GM23338 (cell line): ENCODE measurements at regions not wholly inside any gene's neighbourhood (a gene's known extent, or its start where the extent isn't known, plus 50 kb on each side); places are given as distances from the start of the nearest gene placed in this dataset.

Source experiments
- ATAC-seq: fragments of 200-7000 bp; cut with Tn5 transposase; 3 replicates; pipeline ENCODE4 v1.9.1; 2020
- DNase-seq: peaks from one replicate; pipeline ENCODE4 v3.0.0-alpha.2; 2015; ENCODE audit warnings: low spot score
- H2AFZ ChIP-seq: fragments of 200-600 bp; sonication (generic); 2 replicates; pipeline ENCODE4 v1.8.0; 2016; ENCODE audit warnings: antibody characterized with exemption, mild to moderate bottlenecking, moderate library complexity
- H3F3A ChIP-seq: fragments of 200-600 bp; sonication (generic); replicated peaks from 2 replicates; pipeline ENCODE4 v1.8.0; 2017; ENCODE audit warnings: antibody characterized with exemption, mixed run types, low read depth
- H3K27ac ChIP-seq: fragments of 200-600 bp; sonication (generic); 2 replicates; pipeline ENCODE4 v1.6.1; 2016; ENCODE audit warnings: low read depth
- H3K27me3 ChIP-seq: fragments of 200-600 bp; sonication (generic); 2 replicates; pipeline ENCODE4 v1.8.0; 2016; ENCODE audit warnings: mild to moderate bottlenecking, mixed run types, moderate library complexity; ENCODE audit not compliant: insufficient read depth
- H3K36me3 ChIP-seq: fragments of 200-600 bp; sonication (generic); 2 replicates; pipeline ENCODE4 v1.8.0; 2016; ENCODE audit warnings: mild to moderate bottlenecking; ENCODE audit not compliant: insufficient read depth
- H3K4me1 ChIP-seq: fragments of 200-600 bp; sonication (generic); 2 replicates; pipeline ENCODE4 v1.8.0; 2016; ENCODE audit warnings: mild to moderate bottlenecking, moderate library complexity; ENCODE audit not compliant: insufficient read depth
- H3K4me2 ChIP-seq: fragments of 200-600 bp; sonication (generic); 2 replicates; pipeline ENCODE4 v1.7.1; 2017; ENCODE audit warnings: mixed run types
- H3K4me3 ChIP-seq: fragments of 200-600 bp; sonication (generic); 2 replicates; pipeline ENCODE4 v1.6.1; 2016; ENCODE audit warnings: mixed run types
- H3K79me2 ChIP-seq: fragments of 200-600 bp; sonication (generic); replicated peaks from 2 replicates; pipeline ENCODE4 v1.8.0; 2017; ENCODE audit warnings: mild to moderate bottlenecking; ENCODE audit not compliant: insufficient read depth
- H3K9me2 ChIP-seq: fragments of 200-600 bp; sonication (generic); 2 replicates; pipeline ENCODE4 v1.8.0; 2017; ENCODE audit not compliant: insufficient read depth
- H4K20me1 ChIP-seq: fragments of 200-600 bp; sonication (generic); replicated peaks from 2 replicates; pipeline ENCODE4 v1.8.0; 2017; ENCODE audit warnings: mild to moderate bottlenecking; ENCODE audit not compliant: insufficient read depth
- H3K27ac Mint-ChIP-seq: 2 replicates; pipeline ENCODE4 v1.8.0; 2020; ENCODE audit warnings: inconsistent platforms, mild to moderate bottlenecking, moderate library complexity, mixed read lengths
- H3K27me3 Mint-ChIP-seq: 3 replicates; pipeline ENCODE4 v1.8.0; 2022; ENCODE audit warnings: low read depth, mild to moderate bottlenecking, moderate library complexity, mixed read lengths, inconsistent platforms; ENCODE audit not compliant: insufficient read depth, poor library complexity
- H3K36me3 Mint-ChIP-seq: 3 replicates; pipeline ENCODE4 v1.8.0; 2021; ENCODE audit warnings: low read depth, mild to moderate bottlenecking, inconsistent platforms, moderate library complexity, mixed read lengths
- H3K4me1 Mint-ChIP-seq: 3 replicates; pipeline ENCODE4 v1.8.0; 2020; ENCODE audit warnings: mild to moderate bottlenecking, inconsistent platforms, mixed read lengths
- H3K4me3 Mint-ChIP-seq: 3 replicates; pipeline ENCODE4 v1.8.0; 2021; ENCODE audit warnings: moderate library complexity, mild to moderate bottlenecking, inconsistent platforms, mixed read lengths
- H3K9me3 Mint-ChIP-seq: 3 replicates; pipeline ENCODE4 v1.8.0; 2020; ENCODE audit warnings: moderate library complexity, mild to moderate bottlenecking, inconsistent platforms, mixed read lengths
- CREB1 ChIP-seq: fragments of 250-450 bp; sonication (Bioruptor Pico); IDR thresholded peaks from 2 replicates; pipeline ENCODE4 v1.5.0; 2020; ENCODE audit warnings: low read depth, mild to moderate bottlenecking, moderate library complexity
- EZH2 ChIP-seq: fragments of 200-600 bp; sonication (generic); IDR thresholded peaks from one replicate; pipeline ENCODE4 v1.8.0; 2017; ENCODE audit warnings: antibody characterized with exemption, mild to moderate bottlenecking, low read depth; ENCODE audit not compliant: unreplicated experiment
- EZH2phosphoT487 ChIP-seq: fragments of 200-600 bp; sonication (generic); IDR thresholded peaks from one replicate; pipeline ENCODE4 v1.8.1; 2018; ENCODE audit warnings: antibody characterized with exemption; ENCODE audit not compliant: unreplicated experiment
- JUNB ChIP-seq: IDR thresholded peaks from one replicate; pipeline ENCODE4 v1.6.1; 2016; ENCODE audit warnings: antibody characterized with exemption; ENCODE audit not compliant: unreplicated experiment
- NANOG ChIP-seq: IDR thresholded peaks from 2 replicates; pipeline ENCODE4 v1.6.1; 2016; ENCODE audit warnings: antibody characterized with exemption, borderline replicate concordance
- POLR2AphosphoS5 ChIP-seq: IDR thresholded peaks from 2 replicates; pipeline ENCODE4 v1.6.1; 2016; ENCODE audit warnings: antibody characterized with exemption, low read depth
- STAT1 ChIP-seq: IDR thresholded peaks from one replicate; pipeline ENCODE4 v1.6.1; 2016; ENCODE audit warnings: antibody characterized with exemption; ENCODE audit not compliant: unreplicated experiment
- ZNF114 ChIP-seq: fragments of 250-450 bp; sonication (Bioruptor Pico); IDR thresholded peaks from 2 replicates; pipeline ENCODE4 v1.5.0; 2020; ENCODE audit warnings: mild to moderate bottlenecking, moderate library complexity
- ZNF331 ChIP-seq: fragments of 250-450 bp; sonication (Bioruptor Pico); IDR thresholded peaks from 2 replicates; pipeline ENCODE4 v1.5.0; 2020; ENCODE audit warnings: low read depth, mild to moderate bottlenecking, moderate library complexity
- TF ChIP-seq, protein P1 (sequence below), 2 experiments: fragments of 200-600 bp in 1 of 2; sonication (generic) in 1 of 2; conservative IDR thresholded peaks; 2 replicates each; pipeline versions ENCODE4 v1.5.1 to v1.6.1; 2016 to 2017; ENCODE audit warnings: antibody characterized with exemption in 2 of 2, low read depth in 2 of 2, mild to moderate bottlenecking in 2 of 2, moderate library complexity in 1 of 2
- TF ChIP-seq, protein P2 (sequence below): IDR thresholded peaks from one replicate; pipeline ENCODE4 v1.6.1; 2018; ENCODE audit warnings: antibody characterized with exemption; ENCODE audit not compliant: unreplicated experiment
- TF ChIP-seq, protein P3 (sequence below): fragments of 250-450 bp; sonication (Bioruptor Pico); IDR thresholded peaks from 2 replicates; pipeline ENCODE4 v1.5.0; 2020; ENCODE audit warnings: mild to moderate bottlenecking, moderate library complexity
- TF ChIP-seq, protein P4 (sequence below): IDR thresholded peaks from 2 replicates; pipeline ENCODE4 v1.6.1; 2016; ENCODE audit warnings: antibody characterized with exemption

DNA sequence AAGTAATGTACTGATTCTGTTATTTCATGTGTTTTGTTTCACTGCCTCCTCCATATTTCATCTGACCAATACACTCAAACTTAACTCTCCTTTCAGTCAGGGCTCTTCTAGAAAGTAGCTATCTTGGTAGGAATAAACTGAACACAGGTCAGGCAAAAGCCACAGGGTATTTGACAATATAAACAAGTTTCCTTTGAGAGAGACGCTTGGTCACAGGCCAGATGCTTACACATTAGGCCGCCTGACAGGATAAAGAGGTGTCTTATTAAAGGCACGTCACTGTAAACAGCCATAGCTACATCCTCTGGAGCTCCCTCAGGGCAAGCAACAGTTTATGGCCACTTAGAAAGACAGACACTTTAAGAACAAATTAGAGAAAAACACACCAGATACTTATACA, 607.5 kb downstream of the SLC6A15 start:
- H3K27me3 ChIP-seq = no peaks in the 10 kb centered on the region
- ATAC-seq (no peak), DNase-seq (no peak)
- H3F3A ChIP-seq = no peaks in the 10 kb centered on the region
- H3K27ac ChIP-seq = no peak overlapping the region
- peak overlapping the region; percentile 78; the same call in 1 of the 2 replicates for H2AFZ ChIP-seq
- H3K4me2 ChIP-seq = no peak overlapping the region
- no peaks in the 10 kb centered on the region for H4K20me1 ChIP-seq
- H3K36me3 ChIP-seq = no peaks in the 10 kb centered on the region
- TF ChIP-seq ZNF114 (CRISPR knock-in tag) (no peak), POLR2AphosphoS5 (no peak), NANOG (no peak), CREB1 (no peak), STAT1 (no peak), JUNB (no peak), EZH2phosphoT487 (no peak), ZNF331 (CRISPR knock-in tag) (no peak), EZH2 (no peak)
- TF ChIP-seq, protein P1, sequence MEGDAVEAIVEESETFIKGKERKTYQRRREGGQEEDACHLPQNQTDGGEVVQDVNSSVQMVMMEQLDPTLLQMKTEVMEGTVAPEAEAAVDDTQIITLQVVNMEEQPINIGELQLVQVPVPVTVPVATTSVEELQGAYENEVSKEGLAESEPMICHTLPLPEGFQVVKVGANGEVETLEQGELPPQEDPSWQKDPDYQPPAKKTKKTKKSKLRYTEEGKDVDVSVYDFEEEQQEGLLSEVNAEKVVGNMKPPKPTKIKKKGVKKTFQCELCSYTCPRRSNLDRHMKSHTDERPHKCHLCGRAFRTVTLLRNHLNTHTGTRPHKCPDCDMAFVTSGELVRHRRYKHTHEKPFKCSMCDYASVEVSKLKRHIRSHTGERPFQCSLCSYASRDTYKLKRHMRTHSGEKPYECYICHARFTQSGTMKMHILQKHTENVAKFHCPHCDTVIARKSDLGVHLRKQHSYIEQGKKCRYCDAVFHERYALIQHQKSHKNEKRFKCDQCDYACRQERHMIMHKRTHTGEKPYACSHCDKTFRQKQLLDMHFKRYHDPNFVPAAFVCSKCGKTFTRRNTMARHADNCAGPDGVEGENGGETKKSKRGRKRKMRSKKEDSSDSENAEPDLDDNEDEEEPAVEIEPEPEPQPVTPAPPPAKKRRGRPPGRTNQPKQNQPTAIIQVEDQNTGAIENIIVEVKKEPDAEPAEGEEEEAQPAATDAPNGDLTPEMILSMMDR (conservative IDR thresholded peaks at IDR 0.05; ENCODE audit: low read depth in 2 of 2) = no peak
- TF ChIP-seq, protein P2, sequence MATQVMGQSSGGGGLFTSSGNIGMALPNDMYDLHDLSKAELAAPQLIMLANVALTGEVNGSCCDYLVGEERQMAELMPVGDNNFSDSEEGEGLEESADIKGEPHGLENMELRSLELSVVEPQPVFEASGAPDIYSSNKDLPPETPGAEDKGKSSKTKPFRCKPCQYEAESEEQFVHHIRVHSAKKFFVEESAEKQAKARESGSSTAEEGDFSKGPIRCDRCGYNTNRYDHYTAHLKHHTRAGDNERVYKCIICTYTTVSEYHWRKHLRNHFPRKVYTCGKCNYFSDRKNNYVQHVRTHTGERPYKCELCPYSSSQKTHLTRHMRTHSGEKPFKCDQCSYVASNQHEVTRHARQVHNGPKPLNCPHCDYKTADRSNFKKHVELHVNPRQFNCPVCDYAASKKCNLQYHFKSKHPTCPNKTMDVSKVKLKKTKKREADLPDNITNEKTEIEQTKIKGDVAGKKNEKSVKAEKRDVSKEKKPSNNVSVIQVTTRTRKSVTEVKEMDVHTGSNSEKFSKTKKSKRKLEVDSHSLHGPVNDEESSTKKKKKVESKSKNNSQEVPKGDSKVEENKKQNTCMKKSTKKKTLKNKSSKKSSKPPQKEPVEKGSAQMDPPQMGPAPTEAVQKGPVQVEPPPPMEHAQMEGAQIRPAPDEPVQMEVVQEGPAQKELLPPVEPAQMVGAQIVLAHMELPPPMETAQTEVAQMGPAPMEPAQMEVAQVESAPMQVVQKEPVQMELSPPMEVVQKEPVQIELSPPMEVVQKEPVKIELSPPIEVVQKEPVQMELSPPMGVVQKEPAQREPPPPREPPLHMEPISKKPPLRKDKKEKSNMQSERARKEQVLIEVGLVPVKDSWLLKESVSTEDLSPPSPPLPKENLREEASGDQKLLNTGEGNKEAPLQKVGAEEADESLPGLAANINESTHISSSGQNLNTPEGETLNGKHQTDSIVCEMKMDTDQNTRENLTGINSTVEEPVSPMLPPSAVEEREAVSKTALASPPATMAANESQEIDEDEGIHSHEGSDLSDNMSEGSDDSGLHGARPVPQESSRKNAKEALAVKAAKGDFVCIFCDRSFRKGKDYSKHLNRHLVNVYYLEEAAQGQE = no peak
- TF ChIP-seq, protein P3, sequence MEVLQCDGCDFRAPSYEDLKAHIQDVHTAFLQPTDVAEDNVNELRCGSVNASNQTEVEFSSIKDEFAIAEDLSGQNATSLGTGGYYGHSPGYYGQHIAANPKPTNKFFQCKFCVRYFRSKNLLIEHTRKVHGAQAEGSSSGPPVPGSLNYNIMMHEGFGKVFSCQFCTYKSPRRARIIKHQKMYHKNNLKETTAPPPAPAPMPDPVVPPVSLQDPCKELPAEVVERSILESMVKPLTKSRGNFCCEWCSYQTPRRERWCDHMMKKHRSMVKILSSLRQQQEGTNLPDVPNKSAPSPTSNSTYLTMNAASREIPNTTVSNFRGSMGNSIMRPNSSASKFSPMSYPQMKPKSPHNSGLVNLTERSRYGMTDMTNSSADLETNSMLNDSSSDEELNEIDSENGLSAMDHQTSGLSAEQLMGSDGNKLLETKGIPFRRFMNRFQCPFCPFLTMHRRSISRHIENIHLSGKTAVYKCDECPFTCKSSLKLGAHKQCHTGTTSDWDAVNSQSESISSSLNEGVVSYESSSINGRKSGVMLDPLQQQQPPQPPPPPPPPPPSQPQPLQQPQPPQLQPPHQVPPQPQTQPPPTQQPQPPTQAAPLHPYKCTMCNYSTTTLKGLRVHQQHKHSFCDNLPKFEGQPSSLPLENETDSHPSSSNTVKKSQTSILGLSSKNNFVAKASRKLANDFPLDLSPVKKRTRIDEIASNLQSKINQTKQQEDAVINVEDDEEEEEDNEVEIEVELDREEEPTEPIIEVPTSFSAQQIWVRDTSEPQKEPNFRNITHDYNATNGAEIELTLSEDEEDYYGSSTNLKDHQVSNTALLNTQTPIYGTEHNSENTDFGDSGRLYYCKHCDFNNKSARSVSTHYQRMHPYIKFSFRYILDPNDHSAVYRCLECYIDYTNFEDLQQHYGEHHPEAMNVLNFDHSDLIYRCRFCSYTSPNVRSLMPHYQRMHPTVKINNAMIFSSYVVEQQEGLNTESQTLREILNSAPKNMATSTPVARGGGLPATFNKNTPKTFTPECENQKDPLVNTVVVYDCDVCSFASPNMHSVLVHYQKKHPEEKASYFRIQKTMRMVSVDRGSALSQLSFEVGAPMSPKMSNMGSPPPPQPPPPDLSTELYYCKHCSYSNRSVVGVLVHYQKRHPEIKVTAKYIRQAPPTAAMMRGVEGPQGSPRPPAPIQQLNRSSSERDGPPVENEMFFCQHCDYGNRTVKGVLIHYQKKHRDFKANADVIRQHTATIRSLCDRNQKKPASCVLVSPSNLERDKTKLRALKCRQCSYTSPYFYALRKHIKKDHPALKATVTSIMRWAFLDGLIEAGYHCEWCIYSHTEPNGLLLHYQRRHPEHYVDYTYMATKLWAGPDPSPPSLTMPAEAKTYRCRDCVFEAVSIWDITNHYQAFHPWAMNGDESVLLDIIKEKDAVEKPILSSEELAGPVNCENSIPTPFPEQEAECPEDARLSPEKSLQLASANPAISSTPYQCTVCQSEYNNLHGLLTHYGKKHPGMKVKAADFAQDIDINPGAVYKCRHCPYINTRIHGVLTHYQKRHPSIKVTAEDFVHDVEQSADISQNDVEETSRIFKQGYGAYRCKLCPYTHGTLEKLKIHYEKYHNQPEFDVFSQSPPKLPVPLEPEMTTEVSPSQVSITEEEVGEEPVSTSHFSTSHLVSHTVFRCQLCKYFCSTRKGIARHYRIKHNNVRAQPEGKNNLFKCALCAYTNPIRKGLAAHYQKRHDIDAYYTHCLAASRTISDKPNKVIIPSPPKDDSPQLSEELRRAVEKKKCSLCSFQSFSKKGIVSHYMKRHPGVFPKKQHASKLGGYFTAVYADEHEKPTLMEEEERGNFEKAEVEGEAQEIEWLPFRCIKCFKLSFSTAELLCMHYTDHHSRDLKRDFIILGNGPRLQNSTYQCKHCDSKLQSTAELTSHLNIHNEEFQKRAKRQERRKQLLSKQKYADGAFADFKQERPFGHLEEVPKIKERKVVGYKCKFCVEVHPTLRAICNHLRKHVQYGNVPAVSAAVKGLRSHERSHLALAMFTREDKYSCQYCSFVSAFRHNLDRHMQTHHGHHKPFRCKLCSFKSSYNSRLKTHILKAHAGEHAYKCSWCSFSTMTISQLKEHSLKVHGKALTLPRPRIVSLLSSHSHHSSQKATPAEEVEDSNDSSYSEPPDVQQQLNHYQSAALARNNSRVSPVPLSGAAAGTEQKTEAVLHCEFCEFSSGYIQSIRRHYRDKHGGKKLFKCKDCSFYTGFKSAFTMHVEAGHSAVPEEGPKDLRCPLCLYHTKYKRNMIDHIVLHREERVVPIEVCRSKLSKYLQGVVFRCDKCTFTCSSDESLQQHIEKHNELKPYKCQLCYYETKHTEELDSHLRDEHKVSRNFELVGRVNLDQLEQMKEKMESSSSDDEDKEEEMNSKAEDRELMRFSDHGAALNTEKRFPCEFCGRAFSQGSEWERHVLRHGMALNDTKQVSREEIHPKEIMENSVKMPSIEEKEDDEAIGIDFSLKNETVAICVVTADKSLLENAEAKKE (CRISPR knock-in tag) = no peak
- TF ChIP-seq, protein P4, sequence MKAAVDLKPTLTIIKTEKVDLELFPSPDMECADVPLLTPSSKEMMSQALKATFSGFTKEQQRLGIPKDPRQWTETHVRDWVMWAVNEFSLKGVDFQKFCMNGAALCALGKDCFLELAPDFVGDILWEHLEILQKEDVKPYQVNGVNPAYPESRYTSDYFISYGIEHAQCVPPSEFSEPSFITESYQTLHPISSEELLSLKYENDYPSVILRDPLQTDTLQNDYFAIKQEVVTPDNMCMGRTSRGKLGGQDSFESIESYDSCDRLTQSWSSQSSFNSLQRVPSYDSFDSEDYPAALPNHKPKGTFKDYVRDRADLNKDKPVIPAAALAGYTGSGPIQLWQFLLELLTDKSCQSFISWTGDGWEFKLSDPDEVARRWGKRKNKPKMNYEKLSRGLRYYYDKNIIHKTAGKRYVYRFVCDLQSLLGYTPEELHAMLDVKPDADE = no peak
- no peaks in the 10 kb centered on the region for H3K9me2 ChIP-seq
- Mint-ChIP-seq H3K9me3 (no peaks in the 10 kb centered on the region), H3K27ac (no peak overlapping the region), H3K27me3 (no peaks in the 10 kb centered on the region), H3K4me1 (no peaks in the 10 kb centered on the region), H3K36me3 (no peaks in the 10 kb centered on the region), H3K4me3 (no peak overlapping the region)
- no peaks in the 10 kb centered on the region for H3K79me2 ChIP-seq
- no peak overlapping the region for H3K4me3 ChIP-seq
- no peaks in the 10 kb centered on the region for H3K4me1 ChIP-seq
